Central memory CD4-positive, alpha-beta T cell (primary cell): ENCODE measurements at regions not wholly inside any gene's neighbourhood (a gene's known extent, or its start where the extent isn't known, plus 50 kb on each side); places are given as distances from the start of the nearest gene placed in this dataset.
A peak's percentile ranks its signal among the peaks of the same experiment; 100 is the strongest.

ENCODE experiments used
- DNase-seq: peaks from one replicate; pipeline ENCODE4 v3.0.0; 2022

- no peak for DNase-seq
These were observed 52.5 kb upstream of the RPL34 start for GRCh38 chr4:108567831-108568230.

- no peak for DNase-seq
These were observed 59.3 kb upstream of the RPL34 start for GRCh38 chr4:108561116-108561515.

- no peak for DNase-seq
These were observed 59.8 kb upstream of the RPL34 start for GRCh38 chr4:108560616-108561015.

- no peak for DNase-seq
These were observed 60.5 kb upstream of the RPL34 start for GRCh38 chr4:108559911-108560310.

- DNase-seq = no peak
These were observed 61.1 kb upstream of the RPL34 start for GRCh38 chr4:108559068-108559793.

GRCh38 chr4:108556588-108557200 is 63.7 kb upstream of the RPL34 start:
- DNase-seq = no peak

GRCh38 chr4:108556166-108556565 is 64.2 kb upstream of the RPL34 start:
- no peak for DNase-seq

- no peak for DNase-seq
These were observed 64.7 kb upstream of the RPL34 start for GRCh38 chr4:108555701-108556100.

- no peak for DNase-seq
These were observed 72.7 kb upstream of the RPL34 start for GRCh38 chr4:108547682-108548081.

- DNase-seq = no peak
These were observed 73.6 kb upstream of the RPL34 start for GRCh38 chr4:108546728-108547127.

GRCh38 chr4:108544481-108544880 is 75.9 kb upstream of the RPL34 start:
- no peak for DNase-seq

GRCh38 chr4:108543359-108543968 is 76.9 kb upstream of the RPL34 start:
- DNase-seq = no peak

GRCh38 chr4:108540536-108540935 is 79.8 kb upstream of the RPL34 start:
- no peak for DNase-seq

GRCh38 chr4:108536577-108536976 is 83.8 kb upstream of the RPL34 start:
- DNase-seq = no peak

GRCh38 chr4:108535757-108536156 is 84.6 kb upstream of the RPL34 start:
- DNase-seq = no peak

GRCh38 chr4:108533876-108534275 is 86.5 kb upstream of the RPL34 start:
- no peak for DNase-seq

GRCh38 chr4:108533245-108533844 is 87.0 kb upstream of the RPL34 start:
- DNase-seq = no peak

- no peak for DNase-seq
These were observed 87.6 kb upstream of the RPL34 start for GRCh38 chr4:108532738-108533137.

GRCh38 chr4:108532187-108532586 is 88.2 kb upstream of the RPL34 start:
- DNase-seq = no peak

GRCh38 chr4:108531461-108531860 is 88.9 kb upstream of the RPL34 start:
- no peak for DNase-seq

- DNase-seq = no peak
These were observed 90.1 kb upstream of the RPL34 start for GRCh38 chr4:108529984-108530905.

- no peak for DNase-seq
These were observed 91.3 kb upstream of the RPL34 start for GRCh38 chr4:108529102-108529501.

GRCh38 chr4:108527723-108528122 is 92.7 kb upstream of the RPL34 start:
- peak; percentile 30 for DNase-seq
